ENCODE measurements at regions not wholly inside any gene's neighbourhood (a gene's known extent, or its start where the extent isn't known, plus 50 kb on each side); places are given as distances from the start of the nearest gene placed in this dataset.

GRCh38 chr2:46828135-46828438 is 87.5 kb downstream of the MCFD2 start:
- Histone ChIP-seq H3K36me3 (replicated peaks in 1 of 2; ENCODE audit: insufficient read depth in 1 of 2, low read depth in 2 of 2) (no peaks in the 10 kb centered on the region), H3K27me3 (no peaks in the 10 kb centered on the region), H3K4me1 (no peaks in the 10 kb centered on the region), H3K9me3 (no peaks in the 10 kb centered on the region), H3K4me3 (no peak overlapping the region), H3K27ac (no peak overlapping the region)
- TF ChIP-seq CTCF (IDR thresholded peaks at IDR 0.05) (no peak), POLR2A (IDR thresholded peaks at IDR 0.05) (no peak)
- WGBS, 2 donors: 84 to 97% methylated on average over 3 of the region's 3 CpGs
- intact Hi-C loops (cut with DNase I): no loop called here
- DNase-seq (no peak), ATAC-seq (no peak)

- no peak for TF ChIP-seq CTCF (IDR thresholded peaks at IDR 0.05)
- TF ChIP-seq POLR2A (IDR thresholded peaks at IDR 0.05): no peak
- H3K27me3 ChIP-seq: no peaks in the 10 kb centered on the region
- ATAC-seq (no peak), DNase-seq (no peak)
- H3K27ac ChIP-seq: no peak overlapping the region
- H3K4me3 ChIP-seq: no peak overlapping the region
- H3K36me3 ChIP-seq (replicated peaks in 1 of 2; ENCODE audit: insufficient read depth in 1 of 2, low read depth in 2 of 2): no peaks in the 10 kb centered on the region
- intact Hi-C loops (cut with DNase I): no loop called here
- H3K9me3 ChIP-seq: no peaks in the 10 kb centered on the region
- 83% methylated on average over 9 to 12 of the region's 12 CpGs for WGBS, 2 donors
- H3K4me1 ChIP-seq: no peaks in the 10 kb centered on the region
Observed at GRCh38 chr2:46827274-46828134, 88.1 kb downstream of the MCFD2 start.

- H3K36me3 ChIP-seq (replicated peaks in 1 of 2; ENCODE audit: insufficient read depth in 1 of 2, low read depth in 2 of 2): no peaks in the 10 kb centered on the region
- intact Hi-C loops (cut with DNase I): no loop called here
- ATAC-seq (no peak), DNase-seq (no peak)
- WGBS, 2 donors: 70 to 78% methylated on average over 15 of the region's 15 CpGs
- no peaks in the 10 kb centered on the region for H3K27me3 ChIP-seq
- H3K9me3 ChIP-seq: no peaks in the 10 kb centered on the region
- no peaks in the 10 kb centered on the region for H3K4me1 ChIP-seq
- H3K27ac ChIP-seq: no peak overlapping the region
- TF ChIP-seq CTCF (IDR thresholded peaks at IDR 0.05) (no peak), POLR2A (IDR thresholded peaks at IDR 0.05) (no peak)
- H3K4me3 ChIP-seq: no peak overlapping the region
Observed at GRCh38 chr2:46826569-46827245, 88.9 kb downstream of the MCFD2 start.

GRCh38 chr2:46825939-46826568 is 89.6 kb downstream of the MCFD2 start:
- intact Hi-C loops (cut with DNase I): no loop called here
- H3K4me3 ChIP-seq: no peak overlapping the region

More at GRCh38 chr2:46825939-46826568, 89.6 kb downstream of the MCFD2 start:
- no peak for DNase-seq
- no peaks in the 10 kb centered on the region for H3K4me1 ChIP-seq
- H3K27me3 ChIP-seq: no peaks in the 10 kb centered on the region
- ATAC-seq: no peak
- H3K27ac ChIP-seq: no peak overlapping the region
- H3K36me3 ChIP-seq (replicated peaks in 1 of 2; ENCODE audit: insufficient read depth in 1 of 2, low read depth in 2 of 2): no peaks in the 10 kb centered on the region
- TF ChIP-seq CTCF (IDR thresholded peaks at IDR 0.05) (no peak), POLR2A (IDR thresholded peaks at IDR 0.05) (no peak)
- no peaks in the 10 kb centered on the region for H3K9me3 ChIP-seq
- WGBS, 2 donors: 87 to 90% methylated on average over 11 of the region's 11 CpGs

Data from body of pancreas (tissue), 4 donors.